Brain microvascular endothelial cell (primary cell): ENCODE measurements at regions not wholly inside any gene's neighbourhood (a gene's known extent, or its start where the extent isn't known, plus 50 kb on each side); places are given as distances from the start of the nearest gene placed in this dataset.

ENCODE experiments used
- DNase-seq: peaks from one replicate; pipeline ENCODE4 v3.0.0-alpha.2; 2020
- H3K27ac ChIP-seq: fragments of 250-450 bp; sonication (Bioruptor Pico); 2 replicates; pipeline ENCODE4 v1.5.1; 2020; ENCODE audit warnings: mild to moderate bottlenecking, moderate library complexity
- H3K27me3 ChIP-seq: fragments of 250-450 bp; sonication (Bioruptor Pico); replicated peaks from 2 replicates; pipeline ENCODE4 v1.5.1; 2020; ENCODE audit warnings: mild to moderate bottlenecking
- H3K36me3 ChIP-seq: fragments of 250-450 bp; sonication (Bioruptor Pico); replicated peaks from 2 replicates; pipeline ENCODE4 v1.5.1; 2020; ENCODE audit warnings: mild to moderate bottlenecking
- H3K4me3 ChIP-seq: 2 replicates; pipeline ENCODE4 v1.5.1; 2011; ENCODE audit warnings: low read depth, mild to moderate bottlenecking, control low read depth, low read length, moderate library complexity
- in situ Hi-C: cut with HindIII; loops from 2 replicates; pipeline ENCODE4 v1.10.0; 2017; ENCODE audit warnings: low sequenced_read_pairs, low pct_ligation_motif_present
- TF ChIP-seq, protein P1 (sequence below): IDR thresholded peaks from 2 replicates; pipeline ENCODE4 v1.5.1; 2011; ENCODE audit warnings: low read depth, mild to moderate bottlenecking, moderate library complexity, low read length, control low read depth, inconsistent platforms; ENCODE audit errors: missing control alignments

- no peak for DNase-seq
- TF ChIP-seq, protein P1, sequence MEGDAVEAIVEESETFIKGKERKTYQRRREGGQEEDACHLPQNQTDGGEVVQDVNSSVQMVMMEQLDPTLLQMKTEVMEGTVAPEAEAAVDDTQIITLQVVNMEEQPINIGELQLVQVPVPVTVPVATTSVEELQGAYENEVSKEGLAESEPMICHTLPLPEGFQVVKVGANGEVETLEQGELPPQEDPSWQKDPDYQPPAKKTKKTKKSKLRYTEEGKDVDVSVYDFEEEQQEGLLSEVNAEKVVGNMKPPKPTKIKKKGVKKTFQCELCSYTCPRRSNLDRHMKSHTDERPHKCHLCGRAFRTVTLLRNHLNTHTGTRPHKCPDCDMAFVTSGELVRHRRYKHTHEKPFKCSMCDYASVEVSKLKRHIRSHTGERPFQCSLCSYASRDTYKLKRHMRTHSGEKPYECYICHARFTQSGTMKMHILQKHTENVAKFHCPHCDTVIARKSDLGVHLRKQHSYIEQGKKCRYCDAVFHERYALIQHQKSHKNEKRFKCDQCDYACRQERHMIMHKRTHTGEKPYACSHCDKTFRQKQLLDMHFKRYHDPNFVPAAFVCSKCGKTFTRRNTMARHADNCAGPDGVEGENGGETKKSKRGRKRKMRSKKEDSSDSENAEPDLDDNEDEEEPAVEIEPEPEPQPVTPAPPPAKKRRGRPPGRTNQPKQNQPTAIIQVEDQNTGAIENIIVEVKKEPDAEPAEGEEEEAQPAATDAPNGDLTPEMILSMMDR: no peak
Observed at GRCh38 chr2:150378686-150379085, 108.8 kb downstream of the RND3 start.

GRCh38 chr2:150376553-150377335 lies 110.7 kb downstream of the RND3 start:
- Histone ChIP-seq H3K4me3 (no peak overlapping the region), H3K36me3 (no peaks in the 10 kb centered on the region), H3K27ac (no peak overlapping the region), H3K27me3 (no peaks in the 10 kb centered on the region)
- peak; percentile 21 for DNase-seq
- in situ Hi-C loops: no loop called here
- TF ChIP-seq, protein P1: no peak

More at GRCh38 chr2:150378686-150379085, 108.8 kb downstream of the RND3 start:
- Histone ChIP-seq H3K27ac (no peak overlapping the region), H3K4me3 (no peak overlapping the region), H3K36me3 (no peaks in the 10 kb centered on the region), H3K27me3 (no peaks in the 10 kb centered on the region)
- in situ Hi-C loops: no loop called here

DNA sequence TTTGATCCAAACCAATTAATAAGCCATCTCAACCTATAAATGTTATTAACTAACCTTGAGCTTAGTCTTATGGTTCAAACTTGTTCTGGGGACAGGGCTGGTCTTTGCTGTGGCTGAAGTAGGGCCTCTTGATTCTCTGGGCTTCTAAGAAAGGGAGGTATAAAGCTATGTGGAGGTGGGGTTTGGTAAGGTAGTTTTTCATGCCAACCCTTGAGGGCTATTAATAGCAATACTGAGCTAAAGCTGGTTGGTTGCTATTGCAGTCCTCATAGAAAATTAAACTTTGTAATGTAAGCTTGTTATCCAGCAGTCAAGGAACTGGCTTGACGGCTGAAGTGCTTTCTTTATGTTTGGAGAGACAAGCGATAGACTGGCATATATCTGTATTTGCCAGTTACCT lies 112.1 kb downstream of the RND3 start:
- no peak for DNase-seq
- TF ChIP-seq, protein P1: no peak
- H3K27me3 ChIP-seq: no peaks in the 10 kb centered on the region
- no peak overlapping the region for H3K27ac ChIP-seq
- no peak overlapping the region for H3K4me3 ChIP-seq
- in situ Hi-C loops: no loop called here
- no peaks in the 10 kb centered on the region for H3K36me3 ChIP-seq

GRCh38 chr2:150374492-150374891 lies 113.0 kb downstream of the RND3 start:
- TF ChIP-seq, protein P1: no peak
- in situ Hi-C loops: no loop called here
- Histone ChIP-seq H3K36me3 (no peaks in the 10 kb centered on the region), H3K27me3 (no peaks in the 10 kb centered on the region), H3K27ac (no peak overlapping the region), H3K4me3 (no peak overlapping the region)
- no peak for DNase-seq

DNA sequence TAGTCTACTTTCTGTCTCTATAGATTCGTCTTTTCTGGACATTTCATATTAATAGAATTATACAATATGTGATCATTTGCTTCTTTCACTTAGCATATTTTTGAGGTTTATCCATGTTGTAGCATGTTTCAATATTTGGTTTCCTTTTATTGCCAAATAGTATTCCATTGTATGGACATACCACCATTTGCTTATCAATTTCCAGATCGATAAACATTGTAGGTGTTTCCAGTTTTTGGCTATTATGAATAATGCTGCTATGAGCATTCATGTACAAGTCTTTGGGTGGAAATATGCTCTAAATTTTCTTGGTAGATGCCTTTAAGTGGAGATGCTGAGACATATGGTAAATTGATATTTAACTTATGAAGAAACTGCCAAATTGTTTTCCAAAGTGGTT lies 114.1 kb downstream of the RND3 start:
- in situ Hi-C loops: no loop called here
- DNase-seq: no peak
- no peak overlapping the region for H3K27ac ChIP-seq
- TF ChIP-seq, protein P1: no peak
- no peak overlapping the region for H3K4me3 ChIP-seq
- no peaks in the 10 kb centered on the region for H3K36me3 ChIP-seq
- H3K27me3 ChIP-seq: no peaks in the 10 kb centered on the region
